Mesothelial cell of epicardium (in vitro differentiated cells): ENCODE measurements at regions not wholly inside any gene's neighbourhood (a gene's known extent, or its start where the extent isn't known, plus 50 kb on each side); places are given as distances from the start of the nearest gene placed in this dataset.
A peak's percentile ranks its signal among the peaks of the same experiment; 100 is the strongest.

ENCODE experiments used
- DNase-seq, 2 experiments: peaks; one replicate each; pipeline ENCODE4 v3.0.0; 2021; ENCODE audit warnings: low spot score in 2 of 2; ENCODE audit not compliant: unreplicated experiment in 2 of 2
- H3K27ac Mint-ChIP-seq: 2 replicates; pipeline ENCODE4 v1.8.0; 2021; ENCODE audit warnings: mixed read lengths
- H3K27me3 Mint-ChIP-seq: 2 replicates; pipeline ENCODE4 v1.8.0; 2021; ENCODE audit warnings: low read depth, mixed read lengths
- H3K36me3 Mint-ChIP-seq: 2 replicates; pipeline ENCODE4 v1.8.0; 2021; ENCODE audit warnings: mixed read lengths
- H3K4me1 Mint-ChIP-seq: 2 replicates; pipeline ENCODE4 v1.8.0; 2021; ENCODE audit warnings: mixed read lengths
- H3K4me3 Mint-ChIP-seq: 2 replicates; pipeline ENCODE4 v1.8.0; 2021; ENCODE audit warnings: mild to moderate bottlenecking, moderate library complexity, mixed read lengths
- H3K9me3 Mint-ChIP-seq: 2 replicates; pipeline ENCODE4 v1.8.0; 2021; ENCODE audit warnings: mixed read lengths
- CTCF ChIP-seq: fragments of 200-600 bp; sonication (generic); IDR thresholded peaks from one replicate; pipeline ENCODE4 v1.5.0; 2021; ENCODE audit warnings: antibody characterized with exemption; ENCODE audit not compliant: unreplicated experiment

- H3K4me3 Mint-ChIP-seq = no peak overlapping the region
- peaks cover 8% of the 10 kb centered on the region for H3K27me3 Mint-ChIP-seq
- DNase-seq = no peak
- TF ChIP-seq CTCF = no peak
- H3K36me3 Mint-ChIP-seq = no peaks in the 10 kb centered on the region
- H3K4me1 Mint-ChIP-seq = peaks cover 23% of the 10 kb centered on the region
- no peaks in the 10 kb centered on the region for H3K9me3 Mint-ChIP-seq
- no peak overlapping the region for H3K27ac Mint-ChIP-seq
These were observed 223.1 kb upstream of the B3GAT1 start for GRCh38 chr11:134634897-134635831.

GRCh38 chr11:134633276-134633675 is 221.2 kb upstream of the B3GAT1 start:
- DNase-seq = no peak
- Mint-ChIP-seq H3K4me1 (peaks cover 22% of the 10 kb centered on the region), H3K9me3 (no peaks in the 10 kb centered on the region), H3K27me3 (peaks cover 2% of the 10 kb centered on the region), H3K36me3 (no peaks in the 10 kb centered on the region), H3K27ac (no peak overlapping the region), H3K4me3 (no peak overlapping the region)
- no peak for TF ChIP-seq CTCF

- Mint-ChIP-seq H3K36me3 (no peaks in the 10 kb centered on the region), H3K9me3 (no peaks in the 10 kb centered on the region), H3K27ac (no peak overlapping the region), H3K27me3 (peaks cover 7% of the 10 kb centered on the region), H3K4me3 (no peak overlapping the region), H3K4me1 (peaks cover 16% of the 10 kb centered on the region)
- no peak for TF ChIP-seq CTCF
- DNase-seq = no peak
These were observed 220.5 kb upstream of the B3GAT1 start for GRCh38 chr11:134632347-134633119.

- DNase-seq = no peak
- no peak for TF ChIP-seq CTCF
- peaks cover 11% of the 10 kb centered on the region for H3K27me3 Mint-ChIP-seq
These were observed 218.8 kb upstream of the B3GAT1 start for GRCh38 chr11:134630861-134631260.

GRCh38 chr11:134628426-134628825 is 216.4 kb upstream of the B3GAT1 start:
- H3K4me3 Mint-ChIP-seq = no peak overlapping the region
- H3K36me3 Mint-ChIP-seq = no peaks in the 10 kb centered on the region
- TF ChIP-seq CTCF = no peak
- DNase-seq = peak in 1 of 2 experiments; percentile 6
- no peaks in the 10 kb centered on the region for H3K4me1 Mint-ChIP-seq
- peaks cover 25% of the 10 kb centered on the region for H3K27me3 Mint-ChIP-seq
- no peaks in the 10 kb centered on the region for H3K9me3 Mint-ChIP-seq
- H3K27ac Mint-ChIP-seq = no peak overlapping the region

More at GRCh38 chr11:134630861-134631260, 218.8 kb upstream of the B3GAT1 start:
- Mint-ChIP-seq H3K9me3 (no peaks in the 10 kb centered on the region), H3K4me3 (no peak overlapping the region), H3K36me3 (no peaks in the 10 kb centered on the region), H3K27ac (no peak overlapping the region), H3K4me1 (peaks cover 3% of the 10 kb centered on the region)
